SK-N-MC (cell line): ENCODE measurements at regions not wholly inside any gene's neighbourhood (a gene's known extent, or its start where the extent isn't known, plus 50 kb on each side); places are given as distances from the start of the nearest gene placed in this dataset.

Experiments used
- EZH2 ChIP-seq: fragments of 200-600 bp; sonication (generic); IDR thresholded peaks from one replicate; pipeline ENCODE4 v1.6.1; 2017; ENCODE audit warnings: antibody characterized with exemption
- FOXP2 ChIP-seq: optimal IDR thresholded peaks from 2 replicates; pipeline ENCODE3; 2011; ENCODE audit warnings: mild to moderate bottlenecking, moderate library complexity; ENCODE audit not compliant: insufficient read depth; ENCODE audit errors: extremely low read length, control extremely low read depth
- POLR2AphosphoS5 ChIP-seq: IDR thresholded peaks from 2 replicates; pipeline ENCODE4 v1.6.1; 2012; ENCODE audit warnings: mild to moderate bottlenecking, low read depth, low read length, borderline replicate concordance

DNA sequence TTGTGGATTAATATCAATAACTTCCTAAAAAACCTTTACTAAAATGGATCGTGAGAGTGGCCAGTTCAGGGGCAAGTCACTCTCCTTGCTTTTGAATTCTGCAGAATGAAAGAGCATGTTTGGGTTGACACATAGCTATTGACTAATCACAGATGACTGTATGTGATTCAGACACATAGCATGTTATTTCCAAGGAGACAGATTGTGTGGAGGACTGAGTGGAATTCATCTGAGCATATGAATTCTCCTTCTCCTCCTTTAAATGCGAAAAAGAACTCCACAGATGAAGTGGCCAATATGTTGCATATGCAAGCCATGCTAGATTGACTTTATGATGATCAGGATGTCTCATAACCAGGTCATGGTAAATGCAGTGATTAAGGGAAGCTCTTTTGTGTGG is 249.4 kb upstream of the FAM98A start:
- TF ChIP-seq EZH2 (no peak), POLR2AphosphoS5 (no peak), FOXP2 (no peak)
